ENCODE measurements at regions not wholly inside any gene's neighbourhood (a gene's known extent, or its start where the extent isn't known, plus 50 kb on each side); places are given as distances from the start of the nearest gene placed in this dataset.

DNA sequence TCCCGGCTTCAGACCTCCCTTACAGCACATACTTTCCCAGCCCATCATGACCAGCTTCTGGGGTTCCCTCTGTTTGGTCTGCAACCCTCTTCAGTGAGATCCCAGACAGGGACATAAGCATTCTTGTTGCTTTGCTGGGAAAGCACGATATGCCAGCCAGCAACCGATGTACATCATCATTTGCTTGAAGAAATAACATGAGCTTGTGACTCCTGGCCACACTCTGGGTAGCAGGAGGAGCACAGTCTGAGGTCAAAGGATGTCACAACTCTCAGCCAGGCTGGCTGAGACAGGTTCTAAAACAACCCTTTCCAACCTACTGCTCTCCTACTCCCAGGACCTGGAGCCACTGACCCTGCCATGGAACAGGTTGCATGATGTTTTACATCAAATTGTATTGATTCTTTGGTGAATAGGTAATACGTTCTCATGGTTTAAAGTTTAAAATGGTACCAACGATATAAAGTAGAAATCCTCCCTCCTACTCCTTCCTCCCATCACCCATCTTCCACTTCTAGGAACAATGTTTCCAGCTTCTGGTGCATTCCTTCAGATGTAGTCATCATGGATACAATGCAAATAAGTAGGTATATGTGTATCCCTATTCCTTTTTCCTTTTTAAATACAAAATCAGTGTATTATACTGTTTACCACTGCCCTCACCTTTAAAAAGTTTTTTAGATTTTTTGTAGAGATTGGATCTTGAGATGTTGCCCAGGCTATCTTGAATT lies 190.3 kb downstream of the OPA1 start:
- POLR2A ChIA-PET: no interaction called here
- H3K4me3 Mint-ChIP-seq: no peak overlapping the region
- ATAC-seq (no peak), DNase-seq (no peak)
- H3K9me3 Mint-ChIP-seq: no peaks in the 10 kb centered on the region
- H3K27me3 Mint-ChIP-seq: peaks cover 17 to 81% (median 38%) of the 10 kb centered on the region in 5 donors
- no peaks in the 10 kb centered on the region for H3K36me3 Mint-ChIP-seq
- peaks cover 0 to 1% (median 0%) of the 10 kb centered on the region in 4 donors for H3K4me1 Mint-ChIP-seq
- no peak overlapping the region for H3K27ac Mint-ChIP-seq

DNA sequence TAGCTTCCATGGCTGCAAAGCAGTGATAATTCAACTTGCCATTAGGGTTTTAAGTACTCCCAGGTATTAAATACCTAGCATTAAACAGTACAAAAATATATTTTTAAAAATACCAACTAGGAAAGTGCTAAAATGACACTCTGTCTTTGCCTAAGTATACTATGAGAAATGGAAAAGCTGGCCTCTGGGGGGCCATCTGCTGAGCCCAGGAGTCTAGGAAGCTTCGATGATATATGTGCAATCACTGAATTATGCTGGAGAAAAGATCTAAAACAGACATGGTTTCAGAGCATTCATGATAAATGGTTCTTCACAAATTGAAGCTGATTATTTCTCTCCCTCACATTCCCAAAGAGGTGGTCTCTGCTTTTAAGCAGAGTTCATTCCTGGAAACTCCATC lies 191.8 kb downstream of the OPA1 start:
- peaks cover 0 to 1% (median 0%) of the 10 kb centered on the region in 4 donors for H3K4me1 Mint-ChIP-seq
- ATAC-seq (no peak), DNase-seq (no peak)
- POLR2A ChIA-PET: interaction anchor here (0.7 kb wide), 1 partner anchor 17 kb away, joined by 4 read pairs; no protein-coding TSS in a partner anchor
- H3K9me3 Mint-ChIP-seq: no peaks in the 10 kb centered on the region
- H3K36me3 Mint-ChIP-seq: no peaks in the 10 kb centered on the region
- peaks cover 7 to 70% (median 26%) of the 10 kb centered on the region in 5 donors for H3K27me3 Mint-ChIP-seq
- peak overlapping the region in 1 of 10 donors; percentile 62 for H3K27ac Mint-ChIP-seq
- H3K4me3 Mint-ChIP-seq: no peak overlapping the region

GRCh38 chr3:193787496-193787870 lies 194.5 kb downstream of the OPA1 start:
- no peaks in the 10 kb centered on the region for H3K36me3 Mint-ChIP-seq
- H3K4me1 Mint-ChIP-seq: peaks cover 0 to 1% (median 0%) of the 10 kb centered on the region in 4 donors
- no peak overlapping the region for H3K27ac Mint-ChIP-seq
- H3K9me3 Mint-ChIP-seq: no peaks in the 10 kb centered on the region
- POLR2A ChIA-PET: no interaction called here
- peaks cover 6 to 46% (median 25%) of the 10 kb centered on the region in 5 donors for H3K27me3 Mint-ChIP-seq
- no peak overlapping the region for H3K4me3 Mint-ChIP-seq
- ATAC-seq (no peak), DNase-seq (no peak)

DNA sequence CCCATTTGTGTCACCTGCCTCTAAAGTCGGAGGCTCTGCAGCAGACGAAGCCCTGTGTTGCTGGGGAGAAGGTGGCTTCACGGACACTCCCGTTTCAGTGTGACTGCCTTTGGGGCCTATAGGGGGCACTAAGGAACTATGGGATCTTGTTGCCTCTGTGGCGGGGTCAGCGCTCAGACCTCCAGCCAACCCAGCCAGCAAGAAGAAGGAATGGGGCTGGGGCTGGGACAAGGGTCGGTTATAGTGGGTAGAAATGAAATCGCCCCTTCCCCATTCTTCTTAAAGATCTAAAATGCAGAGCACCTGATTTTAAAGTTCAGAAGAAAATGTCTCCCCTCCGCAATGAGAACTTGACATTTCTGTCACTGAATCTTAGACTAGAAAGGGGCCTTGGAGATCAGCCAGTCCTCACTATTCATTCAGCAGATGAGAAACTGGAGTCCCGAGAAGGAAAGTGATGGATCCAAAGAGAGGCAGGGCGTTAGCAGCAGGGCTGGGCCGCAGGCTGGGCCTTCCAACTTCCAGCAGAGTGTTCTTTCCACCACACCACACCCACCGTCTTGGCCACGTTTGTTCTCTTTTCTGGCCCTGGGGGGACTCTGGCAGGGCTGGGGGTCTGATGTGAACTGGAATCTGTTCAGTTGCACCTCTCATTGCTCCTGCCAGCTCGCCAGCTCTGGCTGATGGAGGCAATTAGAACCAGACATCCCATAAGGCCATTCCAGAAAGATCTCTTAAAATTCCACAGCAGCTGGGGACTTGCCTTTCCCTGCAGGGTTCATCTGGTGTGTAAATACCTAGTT lies 195.4 kb downstream of the OPA1 start:
- Mint-ChIP-seq H3K9me3 (no peaks in the 10 kb centered on the region), H3K36me3 (no peaks in the 10 kb centered on the region), H3K4me3 (no peak overlapping the region), H3K27ac (no peak overlapping the region), H3K4me1 (peaks cover 0 to 1% (median 0%) of the 10 kb centered on the region in 4 donors), H3K27me3 (peaks cover 6 to 46% (median 28%) of the 10 kb centered on the region in 5 donors)
- DNase-seq: peak in 1 of 10 donors; percentile 28
- ATAC-seq: no peak
- POLR2A ChIA-PET: no interaction called here

DNA sequence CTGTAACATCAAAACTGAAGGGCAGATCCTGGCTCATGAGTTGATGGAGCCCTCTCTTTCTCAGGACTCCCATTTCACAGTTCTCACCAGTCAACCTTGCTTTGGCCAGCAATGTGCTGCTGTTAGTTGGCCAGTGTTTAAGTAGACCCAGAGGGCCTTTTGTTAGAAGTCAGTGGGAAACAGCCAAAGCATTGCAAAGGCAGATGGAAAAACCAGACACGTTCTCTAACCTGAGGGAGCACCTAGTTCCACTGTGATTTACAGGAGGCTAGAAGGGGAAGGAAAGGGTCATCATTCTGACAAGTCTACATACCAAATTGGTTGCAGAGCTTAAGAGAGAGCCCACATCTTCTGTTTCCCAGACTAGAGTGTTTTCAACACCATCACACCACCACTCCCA lies 196.4 kb downstream of the OPA1 start:
- H3K9me3 Mint-ChIP-seq: no peaks in the 10 kb centered on the region
- no peak overlapping the region for H3K27ac Mint-ChIP-seq
- H3K36me3 Mint-ChIP-seq: no peaks in the 10 kb centered on the region
- H3K4me1 Mint-ChIP-seq: peaks cover 0 to 1% (median 0%) of the 10 kb centered on the region in 4 donors
- ATAC-seq (no peak), DNase-seq (no peak)
- peaks cover 7 to 54% (median 22%) of the 10 kb centered on the region in 5 donors for H3K27me3 Mint-ChIP-seq
- POLR2A ChIA-PET: no interaction called here
- no peak overlapping the region for H3K4me3 Mint-ChIP-seq

- H3K4me1 Mint-ChIP-seq: peaks cover 0 to 1% (median 0%) of the 10 kb centered on the region in 4 donors
- ATAC-seq: no peak
- H3K4me3 Mint-ChIP-seq: no peak overlapping the region
- peaks cover 9 to 48% (median 18%) of the 10 kb centered on the region in 5 donors for H3K27me3 Mint-ChIP-seq
- no peaks in the 10 kb centered on the region for H3K9me3 Mint-ChIP-seq
- peak overlapping the region in 1 of 10 donors; percentile 63 for H3K27ac Mint-ChIP-seq
- DNase-seq: no peak
- POLR2A ChIA-PET: no interaction called here
- H3K36me3 Mint-ChIP-seq: no peaks in the 10 kb centered on the region
Observed at GRCh38 chr3:193790086-193790990, 197.3 kb downstream of the OPA1 start.

GRCh38 chr3:193791041-193792032 lies 198.3 kb downstream of the OPA1 start:
- DNase-seq (no peak), ATAC-seq (no peak)
- Mint-ChIP-seq H3K9me3 (no peaks in the 10 kb centered on the region), H3K36me3 (no peaks in the 10 kb centered on the region), H3K27me3 (peaks cover 12 to 51% (median 24%) of the 10 kb centered on the region in 5 donors), H3K4me3 (no peak overlapping the region), H3K27ac (no peak overlapping the region), H3K4me1 (peaks cover 0 to 1% (median 0%) of the 10 kb centered on the region in 4 donors)
- POLR2A ChIA-PET: no interaction called here

- DNase-seq: no peak
- Mint-ChIP-seq H3K36me3 (no peaks in the 10 kb centered on the region), H3K27ac (no peak overlapping the region), H3K4me1 (peaks cover 0 to 1% (median 0%) of the 10 kb centered on the region in 4 donors), H3K27me3 (peaks cover 12 to 38% (median 18%) of the 10 kb centered on the region in 5 donors), H3K4me3 (no peak overlapping the region), H3K9me3 (no peaks in the 10 kb centered on the region)
- ATAC-seq: no peak
- POLR2A ChIA-PET: no interaction called here
Observed at GRCh38 chr3:193793123-193793522, 200.1 kb downstream of the OPA1 start.

- ATAC-seq (no peak), DNase-seq (no peak)
- H3K4me1 Mint-ChIP-seq: no peaks in the 10 kb centered on the region
- H3K27me3 Mint-ChIP-seq: peaks cover 12 to 32% (median 18%) of the 10 kb centered on the region in 5 donors
- POLR2A ChIA-PET: no interaction called here
- no peaks in the 10 kb centered on the region for H3K36me3 Mint-ChIP-seq
- H3K9me3 Mint-ChIP-seq: no peaks in the 10 kb centered on the region
- H3K4me3 Mint-ChIP-seq: no peak overlapping the region
- no peak overlapping the region for H3K27ac Mint-ChIP-seq
Observed at GRCh38 chr3:193794002-193794881, 201.2 kb downstream of the OPA1 start.

DNA sequence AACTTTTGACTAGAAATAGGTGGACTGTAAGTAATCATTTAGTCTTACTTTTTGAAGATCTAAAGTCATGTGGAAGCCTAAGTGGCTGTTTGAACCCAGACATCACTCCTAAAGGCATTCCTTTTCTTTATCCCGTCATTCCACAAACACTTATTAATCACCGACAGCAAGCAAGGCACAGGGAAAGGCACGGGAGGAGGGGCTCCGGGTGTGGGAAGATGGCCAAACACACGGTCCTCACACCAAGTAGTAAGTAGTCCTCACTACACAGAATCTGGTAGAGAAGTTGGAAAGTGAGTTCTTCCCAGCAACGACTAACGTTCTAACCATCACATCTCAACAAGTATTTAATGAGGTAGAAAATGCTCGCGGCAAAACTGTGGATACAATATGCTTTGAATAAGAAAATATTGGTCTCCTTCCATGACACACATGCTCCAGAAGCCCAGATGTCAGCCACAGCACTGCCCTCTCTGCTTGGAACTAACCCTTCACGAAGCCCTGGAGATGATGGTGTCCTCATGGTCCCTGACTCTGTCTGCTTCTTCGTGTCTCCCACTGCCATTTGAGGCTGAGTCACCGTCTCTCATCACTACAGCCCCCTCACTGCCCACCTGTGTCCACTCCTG lies 202.2 kb downstream of the OPA1 start:
- H3K4me1 Mint-ChIP-seq: no peaks in the 10 kb centered on the region
- POLR2A ChIA-PET: no interaction called here
- ATAC-seq: no peak
- DNase-seq: no peak
- no peaks in the 10 kb centered on the region for H3K36me3 Mint-ChIP-seq
- no peaks in the 10 kb centered on the region for H3K9me3 Mint-ChIP-seq
- peaks cover 11 to 32% (median 16%) of the 10 kb centered on the region in 5 donors for H3K27me3 Mint-ChIP-seq
- H3K4me3 Mint-ChIP-seq: no peak overlapping the region
- peak overlapping the region in 1 of 10 donors; percentile 20 for H3K27ac Mint-ChIP-seq

DNA sequence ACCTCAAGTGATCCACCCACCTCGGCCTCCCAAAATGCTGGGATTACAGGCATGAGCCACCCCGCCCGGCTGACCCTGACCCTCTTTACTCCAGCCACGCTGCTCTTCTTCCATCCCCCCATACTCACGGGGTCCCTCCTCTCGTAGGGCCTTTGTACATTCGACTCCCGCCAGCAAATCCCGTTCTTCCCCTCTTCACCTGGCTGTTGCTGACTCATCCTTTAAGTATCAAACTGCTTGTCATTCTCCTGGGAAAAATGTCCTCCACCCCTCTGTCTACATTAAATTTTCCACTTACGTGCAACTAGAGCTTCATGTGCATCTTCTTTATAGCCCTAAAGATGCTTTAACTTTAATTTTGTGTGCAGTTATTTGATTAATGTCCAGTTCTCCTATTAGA lies 203.1 kb downstream of the OPA1 start:
- Mint-ChIP-seq H3K4me3 (no peak overlapping the region), H3K4me1 (no peaks in the 10 kb centered on the region), H3K27ac (no peak overlapping the region), H3K36me3 (no peaks in the 10 kb centered on the region), H3K9me3 (no peaks in the 10 kb centered on the region), H3K27me3 (peaks cover 4 to 32% (median 8%) of the 10 kb centered on the region in 5 donors)
- ATAC-seq (no peak), DNase-seq (no peak)
- POLR2A ChIA-PET: no interaction called here

All from naive thymus-derived CD8-positive, alpha-beta T cell (primary cell).